HG03575 (cell line): ENCODE measurements at regions not wholly inside any gene's neighbourhood (a gene's known extent, or its start where the extent isn't known, plus 50 kb on each side); places are given as distances from the start of the nearest gene placed in this dataset.
A peak's percentile ranks its signal among the peaks of the same experiment; 100 is the strongest.
"Not testable (repeated sequence)": the region's sequence is repeated elsewhere in the genome, so short reads cannot be mapped to it uniquely, and the experiment has no call there.

Experiments
- ATAC-seq: cut with Tn5 transposase; IDR thresholded peaks from one replicate; pipeline ENCODE4 v1.9.1; 2021; ENCODE audit not compliant: unreplicated experiment, insufficient number of reproducible peaks, low FRiP score; ENCODE audit errors: extremely low read depth

DNA sequence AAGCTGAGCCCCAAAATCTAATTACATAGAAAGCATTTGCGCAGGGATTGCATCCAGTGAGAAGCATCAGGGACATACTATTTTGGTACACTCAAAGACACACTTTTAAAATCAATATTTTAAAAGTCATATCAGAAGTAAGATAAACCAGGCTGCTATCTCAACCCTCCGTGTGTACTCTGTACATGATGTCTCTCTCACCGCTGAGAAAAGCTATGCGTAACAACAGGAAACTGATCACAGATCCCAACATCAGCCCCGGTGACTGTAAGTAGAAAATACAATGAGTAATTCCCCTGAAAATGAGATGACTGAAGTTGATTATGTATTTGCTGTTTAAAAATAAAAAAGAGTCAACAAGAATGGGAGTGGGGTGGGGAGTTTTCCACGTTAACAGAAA, 329.8 kb downstream of the BCL2L11 start:
- not testable (repeated sequence) for ATAC-seq

- not testable (repeated sequence) for ATAC-seq
Observed at GRCh38 chr2:111451692-111452199, 331.0 kb downstream of the BCL2L11 start.

DNA sequence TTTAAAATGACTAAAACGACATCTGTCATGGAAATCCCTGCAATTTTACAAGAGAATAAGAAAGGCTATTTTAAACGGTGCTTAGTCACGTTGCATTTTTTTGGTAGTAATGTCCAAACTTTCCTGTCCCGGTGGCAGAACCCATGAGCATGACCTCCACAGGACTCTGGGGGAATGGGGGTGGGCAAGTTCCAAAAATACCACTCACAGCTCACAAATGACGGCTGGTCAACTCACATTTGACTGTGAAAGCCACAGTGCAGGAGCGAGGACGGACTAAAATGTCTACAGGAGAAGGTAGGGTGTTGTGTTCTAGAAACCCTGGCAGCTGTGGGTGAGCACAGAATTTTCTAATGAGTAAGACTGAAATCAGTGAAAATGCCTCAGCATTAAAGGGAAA, 331.5 kb downstream of the BCL2L11 start:
- not testable (repeated sequence) for ATAC-seq

GRCh38 chr2:111453308-111453707, 332.6 kb downstream of the BCL2L11 start:
- not testable (repeated sequence) for ATAC-seq

DNA sequence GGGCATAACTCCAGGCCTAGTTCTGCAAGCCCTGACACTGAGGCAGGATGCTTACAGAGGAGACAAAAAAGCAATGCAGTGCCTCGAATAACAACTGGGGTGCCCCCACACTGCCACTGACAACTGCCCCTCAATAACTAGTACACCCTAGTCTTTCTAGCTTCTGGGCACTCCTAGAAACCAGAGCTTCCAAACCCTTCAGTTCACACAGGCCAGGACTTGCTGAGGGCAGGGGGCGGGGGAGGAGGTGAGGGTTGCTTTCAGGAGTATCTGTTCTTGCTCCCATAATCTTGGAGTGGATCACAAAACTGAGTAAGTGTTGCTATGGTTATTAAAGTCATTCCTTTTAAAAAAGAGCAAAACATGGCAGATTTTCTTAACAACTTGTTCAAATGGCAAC, 333.1 kb downstream of the BCL2L11 start:
- ATAC-seq: not testable (repeated sequence)

DNA sequence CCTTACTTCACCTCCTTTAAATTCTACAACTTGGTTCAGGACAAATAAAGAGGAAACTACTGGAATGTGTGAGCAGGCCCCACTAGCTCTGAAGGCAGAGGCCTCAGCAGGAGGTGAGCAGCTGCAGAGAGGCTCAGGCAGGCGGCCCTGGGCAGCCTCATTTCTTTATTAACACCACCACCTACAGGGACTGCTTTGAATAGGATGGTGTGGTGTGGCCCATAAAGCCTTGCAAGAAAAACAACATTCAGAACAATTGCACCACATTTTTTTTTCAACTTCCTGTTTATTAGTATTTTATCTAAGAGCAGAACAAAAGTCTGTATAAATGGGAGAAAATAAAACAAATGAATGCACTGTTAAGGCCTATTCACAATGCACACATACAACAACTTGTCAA, 333.7 kb downstream of the BCL2L11 start:
- not testable (repeated sequence) for ATAC-seq

DNA sequence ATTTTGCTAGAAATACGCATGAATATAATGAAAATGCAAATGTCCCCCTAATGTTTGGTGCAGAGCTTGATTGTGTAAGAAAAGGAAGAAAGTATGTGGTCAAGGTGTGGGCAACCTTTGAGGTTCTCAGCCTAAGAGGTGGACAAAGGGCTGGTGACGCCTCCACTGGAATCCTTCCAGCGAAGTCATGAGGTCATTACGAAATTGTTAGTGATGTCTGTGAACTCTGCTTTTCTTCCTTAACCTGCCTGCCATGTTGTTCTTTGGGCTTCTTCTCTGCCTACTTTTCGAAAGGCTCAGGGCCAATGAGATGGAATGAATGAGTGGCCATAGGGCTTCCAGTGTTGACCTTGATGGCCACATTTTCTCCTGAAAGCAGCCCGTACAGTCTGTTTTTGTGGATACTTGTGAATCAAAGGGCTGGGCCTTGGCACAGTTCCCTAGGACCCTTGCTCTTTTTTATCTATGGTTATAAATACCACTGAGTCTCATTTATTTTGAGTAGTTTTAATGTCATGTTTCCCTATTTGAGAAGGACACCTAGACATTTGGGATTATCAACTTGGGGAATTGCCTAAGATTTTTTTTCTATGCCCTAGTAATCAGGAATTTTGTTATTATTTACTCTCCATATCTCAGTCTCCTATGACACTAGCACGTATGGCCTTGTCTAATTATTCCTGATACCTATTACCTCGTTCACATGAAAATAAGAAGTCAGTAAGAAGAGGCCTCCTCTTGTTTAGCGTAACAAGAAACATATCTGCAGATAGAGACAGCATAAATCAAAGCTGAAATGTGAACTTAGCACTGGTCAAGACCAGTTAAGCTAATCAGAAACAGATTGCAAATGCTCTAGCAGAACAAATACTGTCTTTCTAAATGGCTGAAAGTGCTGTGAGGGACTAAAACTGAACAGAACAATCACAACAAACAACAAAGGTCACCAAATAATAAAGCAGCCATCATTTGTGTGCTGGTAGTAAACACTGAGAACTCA, 334.6 kb downstream of the BCL2L11 start:
- not testable (repeated sequence) for ATAC-seq

DNA sequence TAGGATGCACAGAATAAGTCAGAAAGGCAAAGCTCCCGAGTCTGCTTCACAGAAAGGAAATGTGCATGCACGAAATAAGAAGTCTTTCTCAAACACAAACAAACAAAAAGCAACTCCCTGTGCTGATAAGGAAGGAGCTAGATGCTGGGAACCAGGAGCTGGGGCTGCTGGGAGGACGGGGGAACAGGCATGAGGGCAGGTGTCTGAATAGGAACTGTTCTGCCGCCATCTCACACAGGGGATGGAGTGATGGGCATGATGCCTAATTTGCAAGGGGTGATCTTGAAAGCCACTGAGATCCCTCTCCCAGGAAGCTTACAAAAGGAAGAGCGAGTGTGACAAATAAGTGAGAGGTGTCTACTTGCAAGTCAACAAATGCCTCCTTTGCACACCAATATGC, 336.5 kb downstream of the BCL2L11 start:
- ATAC-seq: not testable (repeated sequence)

DNA sequence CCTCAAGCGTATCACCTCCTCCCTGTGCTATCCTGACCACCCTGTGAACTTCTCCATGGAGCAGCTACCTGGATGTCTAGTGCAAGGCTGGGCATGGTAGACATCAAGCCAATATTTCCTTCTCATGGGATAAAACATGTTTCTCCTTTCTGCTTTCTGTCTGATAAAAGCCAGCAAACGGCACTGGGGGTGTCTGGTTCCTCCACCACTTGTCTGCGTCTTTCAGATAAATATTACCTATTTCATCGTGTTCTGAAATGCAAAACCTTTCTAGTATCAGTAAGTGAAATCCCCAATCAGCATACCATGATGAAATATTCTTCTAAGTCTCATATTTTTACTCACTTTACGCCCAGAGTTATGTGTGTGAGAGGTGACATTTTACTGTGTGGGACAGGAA, 340.2 kb downstream of the BCL2L11 start:
- ATAC-seq: not testable (repeated sequence)

DNA sequence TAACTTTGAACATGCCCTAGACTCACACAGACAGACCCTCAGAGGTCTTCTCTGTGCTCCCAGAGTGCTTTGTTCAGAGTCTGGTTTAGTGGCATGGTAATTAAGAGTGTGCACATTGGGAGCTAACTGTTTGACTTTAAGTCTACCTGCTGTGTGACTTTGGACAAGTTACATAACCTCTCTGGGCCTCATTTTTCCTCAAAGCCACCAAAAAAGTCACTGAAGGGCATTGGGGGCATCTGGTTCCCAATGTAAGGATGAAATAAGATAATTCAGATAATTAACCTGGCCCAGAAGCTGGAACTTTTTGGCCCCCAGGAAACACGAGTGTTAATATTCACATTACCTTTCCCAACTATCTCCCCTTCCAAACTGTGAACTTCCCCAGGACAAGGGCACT, 341.1 kb downstream of the BCL2L11 start:
- not testable (repeated sequence) for ATAC-seq

- ATAC-seq: not testable (repeated sequence)
Observed at GRCh38 chr2:111462572-111462971, 341.9 kb downstream of the BCL2L11 start.

DNA sequence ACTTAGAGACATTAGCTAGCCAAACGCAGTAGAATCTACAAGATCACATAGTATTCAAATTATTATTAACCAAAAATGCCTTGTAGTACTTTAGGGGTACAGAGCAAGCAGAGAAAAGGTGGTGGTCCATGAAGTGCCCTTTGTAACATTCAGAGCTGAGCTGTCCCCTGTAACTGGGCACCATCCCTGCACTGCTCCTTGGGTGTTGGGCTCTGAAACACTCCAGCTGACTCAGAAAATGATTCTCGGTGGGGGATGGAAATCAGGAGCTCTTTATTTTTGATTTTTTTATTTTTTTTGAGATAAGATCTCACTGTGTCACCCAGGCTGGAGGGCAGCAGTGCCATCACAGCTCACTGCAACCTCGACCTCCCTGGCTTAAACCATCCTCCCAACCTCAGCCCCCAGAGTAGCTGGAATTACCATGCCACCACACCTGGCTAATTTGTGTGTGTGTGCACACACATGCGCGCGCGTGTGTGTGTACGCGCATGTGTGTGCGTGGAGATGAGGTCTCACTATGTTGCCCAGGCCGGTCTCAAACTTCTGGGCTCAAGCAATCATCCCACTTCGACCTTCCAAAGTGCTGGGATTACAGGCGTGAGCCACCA, 342.6 kb downstream of the BCL2L11 start:
- not testable (repeated sequence) for ATAC-seq

DNA sequence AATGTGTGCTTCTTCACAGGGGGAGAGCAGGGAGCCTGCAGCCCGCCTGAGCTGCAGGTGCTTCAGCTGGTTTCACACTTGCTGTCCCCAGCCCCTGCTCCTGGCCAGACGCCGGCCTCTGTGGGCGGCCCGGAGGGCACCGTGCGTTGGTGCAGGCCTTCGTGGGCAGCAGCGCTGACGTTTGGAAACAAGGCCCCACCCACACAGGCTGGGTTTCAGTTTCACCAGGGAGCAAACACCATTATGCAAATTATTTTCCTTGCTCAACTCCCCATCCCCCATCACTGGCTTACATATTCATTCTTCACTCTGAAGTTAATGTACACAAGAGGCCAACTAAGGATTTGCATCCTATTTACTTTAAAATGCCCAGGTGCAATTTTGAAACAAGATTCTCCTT, 343.2 kb downstream of the BCL2L11 start:
- peak; percentile 66 for ATAC-seq

- ATAC-seq: not testable (repeated sequence)
Observed at GRCh38 chr2:111464367-111464766, 343.7 kb downstream of the BCL2L11 start.

DNA sequence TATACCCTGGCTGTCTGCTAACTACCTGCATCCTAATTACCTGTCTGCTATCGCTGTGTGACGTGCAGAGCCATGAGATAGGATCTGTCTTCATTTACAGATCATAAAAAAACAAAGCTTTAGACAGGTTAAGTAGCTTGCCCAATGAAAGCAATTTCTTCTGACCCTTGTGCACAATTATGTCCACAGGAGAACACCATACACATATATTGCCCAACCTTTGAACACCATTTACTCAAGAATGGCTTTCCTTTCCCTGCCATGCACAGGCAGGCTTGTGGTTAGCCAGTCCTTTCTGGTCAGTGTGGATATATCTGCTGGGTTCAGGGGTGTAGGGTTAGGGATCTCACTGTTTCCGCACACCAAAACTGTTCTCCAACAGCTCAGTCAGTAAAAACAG, 344.8 kb downstream of the BCL2L11 start:
- not testable (repeated sequence) for ATAC-seq

DNA sequence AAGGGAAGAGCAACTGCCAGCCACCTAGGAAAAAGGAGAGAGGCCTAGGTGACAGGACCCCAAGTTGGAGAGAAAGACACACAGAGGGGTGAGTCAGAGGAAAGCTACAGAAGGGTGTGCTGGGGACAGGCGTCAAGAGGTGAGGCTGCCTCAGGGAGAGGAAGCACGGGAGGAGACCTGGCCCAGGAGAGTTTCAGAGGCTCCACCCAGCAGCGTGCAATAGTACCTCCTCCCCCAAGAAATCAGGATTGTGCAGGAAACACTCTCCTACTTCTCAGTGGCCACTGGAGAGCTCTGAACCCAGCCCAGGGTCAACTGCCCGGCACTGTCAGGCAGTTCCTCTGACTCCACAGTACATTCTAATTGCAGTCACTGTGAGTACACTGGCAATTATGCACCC, 346.0 kb downstream of the BCL2L11 start:
- not testable (repeated sequence) for ATAC-seq

GRCh38 chr2:111470924-111471323, 350.2 kb downstream of the BCL2L11 start:
- ATAC-seq: not testable (repeated sequence)

GRCh38 chr2:111471791-111472530, 351.2 kb downstream of the BCL2L11 start:
- not testable (repeated sequence) for ATAC-seq

- not testable (repeated sequence) for ATAC-seq
Observed at GRCh38 chr2:111472844-111473403, 352.2 kb downstream of the BCL2L11 start.
